Kidney epithelial cell (primary cell): ENCODE measurements at regions not wholly inside any gene's neighbourhood (a gene's known extent, or its start where the extent isn't known, plus 50 kb on each side); places are given as distances from the start of the nearest gene placed in this dataset.

Source experiments
- DNase-seq: peaks from one replicate; pipeline ENCODE4 v3.0.0-alpha.2; 2010; ENCODE audit warnings: low read depth
- H3K27me3 ChIP-seq: 2 replicates; pipeline ENCODE4 v1.6.0; 2011; ENCODE audit warnings: low read length; ENCODE audit not compliant: control insufficient read depth, insufficient read depth
- H3K36me3 ChIP-seq: 2 replicates; pipeline ENCODE4 v1.5.1; 2011; ENCODE audit warnings: low read length; ENCODE audit not compliant: control insufficient read depth, insufficient read depth
- H3K4me3 ChIP-seq: 2 replicates; pipeline ENCODE4 v1.5.1; 2011; ENCODE audit warnings: low read depth, mild to moderate bottlenecking, control low read depth, low read length
- TF ChIP-seq, protein P1 (sequence below): IDR thresholded peaks from 2 replicates; pipeline ENCODE4 v1.5.1; 2011; ENCODE audit warnings: mild to moderate bottlenecking, moderate library complexity, low read length, control low read depth, inconsistent platforms; ENCODE audit not compliant: insufficient read depth, poor library complexity, severe bottlenecking

DNA sequence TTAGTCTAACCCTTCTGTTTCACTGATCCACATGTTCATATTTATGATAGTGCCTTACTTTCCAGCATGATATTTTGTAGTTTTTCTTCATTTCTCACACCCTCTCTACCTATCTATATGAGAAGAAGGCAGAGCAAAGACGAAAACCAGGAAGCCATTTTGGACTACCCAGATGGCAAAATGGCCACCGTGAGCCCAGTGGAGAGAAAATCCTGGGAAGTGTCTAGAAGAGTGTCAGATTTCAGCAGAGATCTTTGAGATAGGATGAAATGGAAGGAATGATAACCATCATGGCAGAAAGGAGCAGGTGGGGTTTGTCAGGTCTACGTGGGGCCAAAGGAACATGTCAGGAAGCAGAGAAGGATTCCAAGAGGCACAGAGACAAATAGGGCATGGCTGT lies 84.0 kb upstream of the MYCN start:
- no peak for DNase-seq
- TF ChIP-seq, protein P1, sequence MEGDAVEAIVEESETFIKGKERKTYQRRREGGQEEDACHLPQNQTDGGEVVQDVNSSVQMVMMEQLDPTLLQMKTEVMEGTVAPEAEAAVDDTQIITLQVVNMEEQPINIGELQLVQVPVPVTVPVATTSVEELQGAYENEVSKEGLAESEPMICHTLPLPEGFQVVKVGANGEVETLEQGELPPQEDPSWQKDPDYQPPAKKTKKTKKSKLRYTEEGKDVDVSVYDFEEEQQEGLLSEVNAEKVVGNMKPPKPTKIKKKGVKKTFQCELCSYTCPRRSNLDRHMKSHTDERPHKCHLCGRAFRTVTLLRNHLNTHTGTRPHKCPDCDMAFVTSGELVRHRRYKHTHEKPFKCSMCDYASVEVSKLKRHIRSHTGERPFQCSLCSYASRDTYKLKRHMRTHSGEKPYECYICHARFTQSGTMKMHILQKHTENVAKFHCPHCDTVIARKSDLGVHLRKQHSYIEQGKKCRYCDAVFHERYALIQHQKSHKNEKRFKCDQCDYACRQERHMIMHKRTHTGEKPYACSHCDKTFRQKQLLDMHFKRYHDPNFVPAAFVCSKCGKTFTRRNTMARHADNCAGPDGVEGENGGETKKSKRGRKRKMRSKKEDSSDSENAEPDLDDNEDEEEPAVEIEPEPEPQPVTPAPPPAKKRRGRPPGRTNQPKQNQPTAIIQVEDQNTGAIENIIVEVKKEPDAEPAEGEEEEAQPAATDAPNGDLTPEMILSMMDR: no peak
- H3K36me3 ChIP-seq: no peaks in the 10 kb centered on the region
- H3K27me3 ChIP-seq: no peaks in the 10 kb centered on the region
- no peak overlapping the region for H3K4me3 ChIP-seq

DNA sequence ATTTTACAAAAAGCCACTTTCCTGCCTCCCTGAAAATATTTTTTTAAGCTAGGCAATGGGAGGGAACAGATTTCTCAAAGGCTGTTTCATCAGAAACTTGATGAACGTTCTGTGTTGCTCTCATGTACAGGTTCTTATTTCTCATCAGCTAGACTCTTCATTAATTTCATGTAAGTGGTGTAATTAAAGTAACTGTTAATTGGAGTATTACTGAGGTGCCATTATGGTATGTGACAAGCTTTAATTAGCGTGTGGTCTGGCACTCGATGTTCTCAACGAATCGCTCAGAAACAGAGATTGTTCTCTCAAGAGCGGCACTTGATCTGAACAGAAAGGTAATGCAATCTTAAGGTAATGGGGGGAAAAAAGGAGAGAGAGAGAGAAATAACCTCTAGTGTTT lies 81.9 kb upstream of the MYCN start:
- Histone ChIP-seq H3K36me3 (no peaks in the 10 kb centered on the region), H3K27me3 (no peaks in the 10 kb centered on the region), H3K4me3 (no peak overlapping the region)
- TF ChIP-seq, protein P1: no peak
- no peak for DNase-seq

DNA sequence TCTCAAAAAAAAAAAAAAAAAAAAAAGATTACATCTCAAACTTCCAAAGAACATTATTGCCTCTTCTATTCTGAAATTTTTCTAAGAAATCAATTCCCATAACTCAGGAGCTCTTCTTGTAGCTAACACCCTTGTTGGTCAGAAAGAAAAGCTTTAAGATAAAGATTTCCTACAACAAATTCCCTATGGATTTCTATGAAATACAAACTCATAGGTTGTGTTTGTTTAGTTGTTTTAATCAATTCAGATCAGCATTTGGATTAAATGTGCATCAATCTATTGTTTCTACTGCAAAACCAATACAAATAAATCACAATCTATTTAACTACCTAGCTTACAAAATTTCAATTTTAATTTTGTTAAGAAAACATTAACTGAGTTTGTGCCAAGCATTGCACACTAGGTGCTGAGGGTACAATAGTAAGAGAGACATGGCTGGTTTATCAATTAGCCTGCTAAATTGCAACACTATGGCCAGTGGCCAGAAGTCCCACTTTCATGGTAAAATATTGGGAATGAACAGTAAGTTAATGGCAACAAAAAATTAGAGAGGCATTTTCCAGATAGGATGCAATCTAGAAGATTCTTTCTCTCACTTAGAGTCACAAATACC lies 80.2 kb upstream of the MYCN start:
- no peak for DNase-seq
- TF ChIP-seq, protein P1: no peak
- H3K27me3 ChIP-seq: no peaks in the 10 kb centered on the region
- H3K36me3 ChIP-seq: no peaks in the 10 kb centered on the region
- no peak overlapping the region for H3K4me3 ChIP-seq

DNA sequence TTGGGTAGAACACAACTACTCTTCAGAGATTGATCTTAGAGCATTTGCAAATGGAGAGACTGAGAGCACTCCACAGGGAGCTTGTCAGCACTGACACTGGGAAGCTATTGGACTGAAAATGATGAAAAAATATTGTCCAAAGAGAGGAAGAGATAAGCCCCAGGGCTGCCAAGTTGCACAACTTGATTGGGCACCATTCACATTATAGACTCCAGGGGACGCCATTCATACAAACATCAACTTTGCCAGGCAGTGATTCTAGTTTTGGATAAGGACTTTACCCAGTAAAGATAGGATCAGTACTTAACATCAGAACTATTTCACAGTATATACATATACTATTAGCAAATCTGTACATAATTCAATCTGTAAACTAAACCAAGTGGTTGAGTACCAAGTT lies 79.6 kb upstream of the MYCN start:
- Histone ChIP-seq H3K4me3 (no peak overlapping the region), H3K36me3 (no peaks in the 10 kb centered on the region), H3K27me3 (no peaks in the 10 kb centered on the region)
- TF ChIP-seq, protein P1: no peak
- no peak for DNase-seq

DNA sequence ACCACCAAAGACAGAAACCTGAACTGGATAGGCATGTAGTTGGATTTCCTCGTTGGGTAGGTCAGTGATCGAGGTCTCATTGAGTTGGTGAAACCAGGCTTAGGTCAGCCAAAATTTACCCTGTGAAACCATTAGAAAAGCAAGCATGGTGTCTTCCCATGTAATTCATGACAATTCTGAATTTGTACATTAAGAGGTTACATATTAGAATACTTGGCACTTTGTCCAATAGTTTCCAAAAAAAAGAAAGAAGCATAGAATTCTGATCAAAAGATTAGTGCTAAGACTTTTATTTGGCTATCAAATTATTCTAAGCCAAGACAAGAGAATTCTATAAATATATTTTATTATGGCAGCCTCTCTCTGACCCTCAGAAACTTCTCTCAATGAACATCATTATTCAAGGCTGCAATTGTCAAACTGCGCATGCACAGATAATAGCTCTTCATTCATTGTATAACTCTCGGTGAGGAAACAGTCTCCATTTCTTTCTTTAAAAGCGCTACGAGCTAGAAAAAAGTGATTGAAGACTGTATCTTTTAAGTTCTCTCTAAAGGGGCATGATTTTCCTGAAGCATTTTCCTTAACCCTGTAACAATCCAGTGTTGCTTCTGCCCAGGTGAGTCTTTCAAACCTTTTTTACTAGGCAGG lies 79.1 kb upstream of the MYCN start:
- no peaks in the 10 kb centered on the region for H3K27me3 ChIP-seq
- DNase-seq: no peak
- H3K4me3 ChIP-seq: no peak overlapping the region
- TF ChIP-seq, protein P1: no peak
- no peaks in the 10 kb centered on the region for H3K36me3 ChIP-seq

DNA sequence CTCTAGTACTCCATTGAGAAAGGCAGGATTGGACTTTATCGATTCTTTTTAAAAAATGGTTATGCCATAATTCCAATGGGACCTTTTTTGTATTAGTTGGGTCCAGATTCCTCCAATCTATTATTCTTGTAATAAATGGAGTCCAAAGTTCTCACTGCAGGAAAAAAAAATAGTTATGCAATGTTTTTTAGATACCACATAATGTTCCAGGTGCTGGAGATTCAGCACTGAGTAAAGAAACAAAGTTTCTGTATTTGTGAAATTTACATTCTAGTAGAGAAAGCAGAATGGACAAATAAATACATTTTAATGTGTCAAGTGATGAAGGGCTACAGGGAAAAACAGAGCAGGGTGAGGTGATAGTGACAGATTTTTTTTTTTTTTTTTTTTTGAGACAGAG lies 78.5 kb upstream of the MYCN start:
- Histone ChIP-seq H3K27me3 (no peaks in the 10 kb centered on the region), H3K36me3 (no peaks in the 10 kb centered on the region), H3K4me3 (no peak overlapping the region)
- TF ChIP-seq, protein P1: no peak
- no peak for DNase-seq
